ENCODE measurements at regions not wholly inside any gene's neighbourhood (a gene's known extent, or its start where the extent isn't known, plus 50 kb on each side); places are given as distances from the start of the nearest gene placed in this dataset.
A peak's percentile ranks its signal among the peaks of the same experiment; 100 is the strongest.
"Not testable (repeated sequence)": the region's sequence is repeated elsewhere in the genome, so short reads cannot be mapped to it uniquely, and the experiment has no call there.

GRCh38 chr1:88327391-88328267 is 356.4 kb upstream of the PKN2 start:
- peak; percentile 65 for DNase-seq

GRCh38 chr1:88330201-88330600 is 353.9 kb upstream of the PKN2 start:
- DNase-seq, result no peak

- no peak for DNase-seq
Observed at GRCh38 chr1:88333086-88333695, 350.9 kb upstream of the PKN2 start.

GRCh38 chr1:88341447-88341846 is 342.6 kb upstream of the PKN2 start:
- no peak for DNase-seq

- not testable (repeated sequence) for DNase-seq
Observed at GRCh38 chr1:88342081-88342480, 342.0 kb upstream of the PKN2 start.

GRCh38 chr1:88350648-88351047 is 333.4 kb upstream of the PKN2 start:
- no peak for DNase-seq

- DNase-seq, result no peak
Observed at GRCh38 chr1:88351960-88352359, 332.1 kb upstream of the PKN2 start.

GRCh38 chr1:88354256-88354655 is 329.8 kb upstream of the PKN2 start:
- no peak for DNase-seq

- DNase-seq, result no peak
Observed at GRCh38 chr1:88357729-88358128, 326.3 kb upstream of the PKN2 start.

GRCh38 chr1:88371436-88372023 is 312.5 kb upstream of the PKN2 start:
- no peak for DNase-seq

- DNase-seq, result no peak
Observed at GRCh38 chr1:88375977-88376376, 308.1 kb upstream of the PKN2 start.

- DNase-seq, result no peak
Observed at GRCh38 chr1:88376421-88376820, 307.7 kb upstream of the PKN2 start.

GRCh38 chr1:88378560-88378959 is 305.5 kb upstream of the PKN2 start:
- no peak for DNase-seq

GRCh38 chr1:88394958-88395357 is 289.1 kb upstream of the PKN2 start:
- DNase-seq, result no peak

GRCh38 chr1:88398338-88398737 is 285.7 kb upstream of the PKN2 start:
- DNase-seq, result no peak

GRCh38 chr1:88399690-88400089 is 284.4 kb upstream of the PKN2 start:
- DNase-seq, result no peak

GRCh38 chr1:88401313-88401712 is 282.8 kb upstream of the PKN2 start:
- DNase-seq, result no peak

- DNase-seq, result no peak
Observed at GRCh38 chr1:88404582-88404981, 279.5 kb upstream of the PKN2 start.

- no peak for DNase-seq
Observed at GRCh38 chr1:88407248-88407647, 276.8 kb upstream of the PKN2 start.

GRCh38 chr1:88421997-88422396 is 262.1 kb upstream of the PKN2 start:
- DNase-seq, result no peak

GRCh38 chr1:88433556-88433955 is 250.5 kb upstream of the PKN2 start:
- no peak for DNase-seq

GRCh38 chr1:88434836-88435235 is 249.2 kb upstream of the PKN2 start:
- DNase-seq, result no peak

- DNase-seq, result no peak
Observed at GRCh38 chr1:88441022-88441421, 243.1 kb upstream of the PKN2 start.

GRCh38 chr1:88451856-88452255 is 232.2 kb upstream of the PKN2 start:
- no peak for DNase-seq

Data from DMS153 (cell line).